COLO829 (cell line): ENCODE measurements at regions not wholly inside any gene's neighbourhood (a gene's known extent, or its start where the extent isn't known, plus 50 kb on each side); places are given as distances from the start of the nearest gene placed in this dataset.

ENCODE experiments used
- DNase-seq: peaks from one replicate; pipeline ENCODE4 v3.0.0; 2012; ENCODE audit warnings: low spot score

- no peak for DNase-seq
These were observed 501.4 kb upstream of the DAB1 start for GRCh38 chr1:57925226-57925625.

GRCh38 chr1:57922130-57922529 is 498.3 kb upstream of the DAB1 start:
- DNase-seq = no peak

- no peak for DNase-seq
These were observed 492.2 kb upstream of the DAB1 start for GRCh38 chr1:57916041-57916440.

GRCh38 chr1:57911427-57911826 is 487.6 kb upstream of the DAB1 start:
- DNase-seq = no peak

GRCh38 chr1:57910782-57911181 is 486.9 kb upstream of the DAB1 start:
- DNase-seq = no peak

GRCh38 chr1:57910305-57910704 is 486.4 kb upstream of the DAB1 start:
- DNase-seq = no peak

- no peak for DNase-seq
These were observed 484.5 kb upstream of the DAB1 start for GRCh38 chr1:57908147-57908890.

GRCh38 chr1:57901208-57901919 is 477.5 kb upstream of the DAB1 start:
- DNase-seq = no peak

- no peak for DNase-seq
These were observed 474.7 kb upstream of the DAB1 start for GRCh38 chr1:57898531-57898930.

GRCh38 chr1:57897581-57897980 is 473.7 kb upstream of the DAB1 start:
- no peak for DNase-seq

GRCh38 chr1:57894315-57894714 is 470.5 kb upstream of the DAB1 start:
- no peak for DNase-seq

GRCh38 chr1:57889676-57890320 is 465.9 kb upstream of the DAB1 start:
- DNase-seq = no peak

- no peak for DNase-seq
These were observed 464.2 kb upstream of the DAB1 start for GRCh38 chr1:57887964-57888491.

GRCh38 chr1:57886376-57886775 is 462.5 kb upstream of the DAB1 start:
- DNase-seq = no peak

- DNase-seq = no peak
These were observed 459.8 kb upstream of the DAB1 start for GRCh38 chr1:57883642-57883995.

- no peak for DNase-seq
These were observed 459.2 kb upstream of the DAB1 start for GRCh38 chr1:57882934-57883641.

GRCh38 chr1:57882072-57882471 is 458.2 kb upstream of the DAB1 start:
- no peak for DNase-seq

GRCh38 chr1:57881639-57882038 is 457.8 kb upstream of the DAB1 start:
- DNase-seq = no peak

GRCh38 chr1:57879700-57880099 is 455.8 kb upstream of the DAB1 start:
- DNase-seq = no peak

GRCh38 chr1:57874418-57874877 is 450.6 kb upstream of the DAB1 start:
- no peak for DNase-seq

GRCh38 chr1:57872913-57873312 is 449.1 kb upstream of the DAB1 start:
- no peak for DNase-seq

GRCh38 chr1:57868908-57869307 is 445.0 kb upstream of the DAB1 start:
- DNase-seq = no peak
